Neuronal stem cell (in vitro differentiated cells): ENCODE measurements at regions not wholly inside any gene's neighbourhood (a gene's known extent, or its start where the extent isn't known, plus 50 kb on each side); places are given as distances from the start of the nearest gene placed in this dataset.
A peak's percentile ranks its signal among the peaks of the same experiment; 100 is the strongest.

Source experiments
- DNase-seq: peaks from one replicate; pipeline ENCODE4 v3.0.0-alpha.2; 2013; ENCODE audit warnings: low spot score
- H2AFZ ChIP-seq: one replicate; pipeline ENCODE4 v1.6.1; 2013; ENCODE audit warnings: mild to moderate bottlenecking, low read length, inconsistent platforms
- H2AK5ac ChIP-seq: 2 replicates; pipeline ENCODE4 v1.6.1; 2013; ENCODE audit warnings: low read depth, mild to moderate bottlenecking, inconsistent platforms, low read length, moderate library complexity, mixed read lengths
- H2BK120ac ChIP-seq: 2 replicates; pipeline ENCODE4 v1.6.1; 2013; ENCODE audit warnings: low read depth, mild to moderate bottlenecking, inconsistent platforms, low read length, moderate library complexity, mixed read lengths
- H2BK12ac ChIP-seq: one replicate; pipeline ENCODE4 v1.6.1; 2013; ENCODE audit warnings: low read length, inconsistent platforms
- H2BK15ac ChIP-seq: 2 replicates; pipeline ENCODE4 v1.6.1; 2013; ENCODE audit warnings: mild to moderate bottlenecking, low read length, inconsistent platforms, mixed read lengths
- H2BK5ac ChIP-seq: one replicate; pipeline ENCODE4 v1.6.1; 2013; ENCODE audit warnings: inconsistent platforms, mild to moderate bottlenecking, low read length, moderate library complexity
- H3K14ac ChIP-seq: one replicate; pipeline ENCODE4 v1.6.1; 2013; ENCODE audit warnings: low read length, inconsistent platforms
- H3K18ac ChIP-seq: 2 replicates; pipeline ENCODE4 v1.6.1; 2013; ENCODE audit warnings: low read length, inconsistent platforms
- H3K23ac ChIP-seq: 2 replicates; pipeline ENCODE4 v1.6.1; 2013; ENCODE audit warnings: low read depth, mild to moderate bottlenecking, mixed read lengths, low read length, inconsistent platforms; ENCODE audit not compliant: poor library complexity
- H3K27ac ChIP-seq: replicated peaks from 3 replicates; pipeline ENCODE4 v1.5.1; 2013; ENCODE audit warnings: low read length, inconsistent platforms
- H3K27me3 ChIP-seq, 3 experiments: 2 replicates each; pipeline ENCODE4 v1.6.1; 2013; ENCODE audit warnings: low read length in 3 of 3, mild to moderate bottlenecking in 2 of 3, inconsistent platforms in 1 of 3, low read depth in 1 of 3, mixed read lengths in 1 of 3, moderate library complexity in 1 of 3; ENCODE audit not compliant: control insufficient read depth in 3 of 3, insufficient read depth in 3 of 3
- H3K36me3 ChIP-seq, 2 donors: replicated peaks in 1 of 2; 2 replicates each; pipeline ENCODE4 v1.6.1; 2013; ENCODE audit warnings: low read length in 2 of 2; ENCODE audit not compliant: control insufficient read depth in 2 of 2, insufficient read depth in 2 of 2
- H3K4ac ChIP-seq: 2 replicates; pipeline ENCODE4 v1.6.1; 2013; ENCODE audit warnings: inconsistent platforms, mild to moderate bottlenecking, low read length, moderate library complexity
- H3K4me1 ChIP-seq, 2 donors: 1 replicate in 1 of 2; 2 replicates in 1 of 2; pipeline ENCODE4 v1.6.1; 2013; ENCODE audit warnings: low read length in 2 of 2, low read depth in 1 of 2; ENCODE audit not compliant: control insufficient read depth in 2 of 2, insufficient read depth in 1 of 2
- H3K4me2 ChIP-seq: one replicate; pipeline ENCODE4 v1.6.1; 2013; ENCODE audit warnings: mild to moderate bottlenecking, low read length, inconsistent platforms; ENCODE audit not compliant: insufficient read depth, poor library complexity, severe bottlenecking
- H3K4me3 ChIP-seq, 2 donors: 2 replicates each; pipeline ENCODE4 v1.5.1; 2013; ENCODE audit warnings: low read length in 2 of 2, mild to moderate bottlenecking in 2 of 2, inconsistent platforms in 1 of 2, moderate library complexity in 1 of 2
- H3K79me1 ChIP-seq: one replicate; pipeline ENCODE4 v1.6.1; 2013; ENCODE audit warnings: low read depth, mild to moderate bottlenecking, inconsistent platforms, low read length, moderate library complexity
- H3K9ac ChIP-seq: one replicate; pipeline ENCODE4 v1.6.1; 2013; ENCODE audit warnings: mild to moderate bottlenecking, low read depth, low read length, inconsistent platforms; ENCODE audit not compliant: poor library complexity
- H3K9me3 ChIP-seq, 2 donors: replicated peaks in 1 of 2; 2 replicates each; pipeline versions ENCODE3 to v1.6.1; 2013; ENCODE audit warnings: low read length in 2 of 2, mild to moderate bottlenecking in 2 of 2, inconsistent platforms in 1 of 2, low read depth in 1 of 2, mixed read lengths in 1 of 2, moderate library complexity in 1 of 2; ENCODE audit not compliant: control insufficient read depth in 2 of 2, insufficient read depth in 1 of 2
- H4K8ac ChIP-seq: one replicate; pipeline ENCODE4 v1.6.1; 2013; ENCODE audit warnings: low read depth, mild to moderate bottlenecking, inconsistent platforms, low read length, moderate library complexity
- H4K91ac ChIP-seq: one replicate; pipeline ENCODE4 v1.6.1; 2013; ENCODE audit warnings: low read length, low read depth, mild to moderate bottlenecking, inconsistent platforms; ENCODE audit not compliant: poor library complexity
- WGBS, 2 donors: extraction: QIAGEN DNeasy Blood & Tissue Kit; methylation state at CpG; one replicate each; pipeline ENCODE4 v1.1.7; 2013; ENCODE audit warnings: missing lambda C conversion rate in 2 of 2, mixed read lengths in 1 of 2; ENCODE audit not compliant: insufficient read length in 2 of 2, insufficient replicate concordance in 1 of 2; ENCODE audit errors: extremely low coverage in 2 of 2; 5-methylcytosine and 5-hydroxymethylcytosine counted together

DNA sequence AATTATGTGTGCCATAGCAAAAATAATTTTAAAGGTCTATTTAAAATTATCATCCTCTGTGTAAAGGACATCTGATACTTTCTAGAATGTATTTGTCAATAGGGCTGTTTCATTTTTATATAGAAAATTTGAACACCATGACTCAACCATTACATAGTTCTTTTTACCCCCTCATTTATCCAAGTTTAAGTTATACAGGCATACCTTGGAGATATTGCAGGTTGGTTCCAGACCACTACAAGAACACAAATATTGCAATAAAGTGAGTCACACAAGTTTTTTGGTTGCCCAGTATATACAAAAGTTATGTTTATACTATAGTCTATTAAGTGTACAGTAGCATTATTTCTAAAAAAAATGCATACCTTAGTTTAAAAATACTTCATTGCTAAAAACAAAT is 130.4 kb downstream of the MSL3 start:
- no peak overlapping the region for H3K4me3 ChIP-seq
- H3K4me1 ChIP-seq = no peaks in the 10 kb centered on the region
- H2AK5ac ChIP-seq = no peak overlapping the region
- no peak overlapping the region for H2BK5ac ChIP-seq
- no peaks in the 10 kb centered on the region for H3K36me3 ChIP-seq
- no peak overlapping the region for H4K8ac ChIP-seq
- no peak overlapping the region for H3K27ac ChIP-seq
- H3K4ac ChIP-seq = no peak overlapping the region
- DNase-seq = no peak
- H2AFZ ChIP-seq = no peak overlapping the region
- no peaks in the 10 kb centered on the region for H3K79me1 ChIP-seq
- no peak overlapping the region for H3K23ac ChIP-seq
- H3K27me3 ChIP-seq = no peaks in the 10 kb centered on the region
- no peak overlapping the region for H2BK120ac ChIP-seq
- H3K14ac ChIP-seq = no peak overlapping the region
- no peak overlapping the region for H4K91ac ChIP-seq
- H3K9me3 ChIP-seq = no peaks in the 10 kb centered on the region
- no peak overlapping the region for H3K9ac ChIP-seq
- H3K4me2 ChIP-seq = no peak overlapping the region
- H2BK12ac ChIP-seq = no peak overlapping the region
- no peak overlapping the region for H3K18ac ChIP-seq
- no peak overlapping the region for H2BK15ac ChIP-seq

DNA sequence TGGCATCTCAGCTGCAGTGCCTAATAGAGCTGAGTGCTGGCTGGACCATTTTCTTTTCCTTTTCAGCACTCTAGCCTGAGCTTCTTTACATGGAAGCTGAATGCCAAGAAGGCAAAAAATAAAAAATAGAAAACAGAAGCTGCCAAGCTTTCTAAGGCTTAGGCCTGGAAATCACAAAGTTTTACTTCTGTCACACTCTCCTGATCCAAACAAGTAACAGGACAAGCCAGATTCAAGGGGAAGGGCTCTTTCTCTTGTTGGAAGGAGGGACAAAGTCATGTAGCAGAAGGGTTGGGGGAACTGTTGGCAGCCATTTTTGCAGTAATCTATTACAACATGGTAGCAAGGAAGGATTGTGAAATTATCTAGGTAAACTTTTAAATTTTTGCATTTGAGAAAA is 131.8 kb downstream of the MSL3 start:
- Histone ChIP-seq H2BK12ac (no peak overlapping the region), H3K23ac (no peak overlapping the region), H2AFZ (no peak overlapping the region), H3K4me1 (no peaks in the 10 kb centered on the region), H2BK15ac (no peak overlapping the region), H3K27ac (no peak overlapping the region), H3K4ac (no peak overlapping the region), H2AK5ac (no peak overlapping the region), H3K4me3 (no peak overlapping the region), H2BK5ac (no peak overlapping the region), H3K9me3 (no peaks in the 10 kb centered on the region), H4K91ac (no peak overlapping the region), H3K9ac (no peak overlapping the region), H3K79me1 (no peaks in the 10 kb centered on the region), H3K18ac (no peak overlapping the region), H3K14ac (no peak overlapping the region), H3K36me3 (no peaks in the 10 kb centered on the region), H4K8ac (no peak overlapping the region), H3K27me3 (no peaks in the 10 kb centered on the region), H2BK120ac (no peak overlapping the region), H3K4me2 (no peak overlapping the region)
- DNase-seq = no peak

- Histone ChIP-seq H4K8ac (no peak overlapping the region), H3K27me3 (no peaks in the 10 kb centered on the region), H3K18ac (no peak overlapping the region), H2AFZ (no peak overlapping the region), H3K9me3 (no peaks in the 10 kb centered on the region), H2BK15ac (no peak overlapping the region), H2BK5ac (no peak overlapping the region), H2AK5ac (no peak overlapping the region), H3K4ac (no peak overlapping the region), H3K4me2 (no peak overlapping the region), H3K36me3 (no peaks in the 10 kb centered on the region), H3K79me1 (no peaks in the 10 kb centered on the region), H2BK120ac (no peak overlapping the region), H3K4me3 (no peak overlapping the region), H3K9ac (no peak overlapping the region), H3K4me1 (no peaks in the 10 kb centered on the region), H3K27ac (no peak overlapping the region), H2BK12ac (no peak overlapping the region), H3K23ac (no peak overlapping the region), H3K14ac (peak overlapping the region; percentile 47), H4K91ac (no peak overlapping the region)
- no peak for DNase-seq
- no CpG with 5 or more reads among the region's 6 CpGs for WGBS, 2 donors
These were observed 132.9 kb downstream of the MSL3 start for GRCh38 chrX:11890836-11891514.

DNA sequence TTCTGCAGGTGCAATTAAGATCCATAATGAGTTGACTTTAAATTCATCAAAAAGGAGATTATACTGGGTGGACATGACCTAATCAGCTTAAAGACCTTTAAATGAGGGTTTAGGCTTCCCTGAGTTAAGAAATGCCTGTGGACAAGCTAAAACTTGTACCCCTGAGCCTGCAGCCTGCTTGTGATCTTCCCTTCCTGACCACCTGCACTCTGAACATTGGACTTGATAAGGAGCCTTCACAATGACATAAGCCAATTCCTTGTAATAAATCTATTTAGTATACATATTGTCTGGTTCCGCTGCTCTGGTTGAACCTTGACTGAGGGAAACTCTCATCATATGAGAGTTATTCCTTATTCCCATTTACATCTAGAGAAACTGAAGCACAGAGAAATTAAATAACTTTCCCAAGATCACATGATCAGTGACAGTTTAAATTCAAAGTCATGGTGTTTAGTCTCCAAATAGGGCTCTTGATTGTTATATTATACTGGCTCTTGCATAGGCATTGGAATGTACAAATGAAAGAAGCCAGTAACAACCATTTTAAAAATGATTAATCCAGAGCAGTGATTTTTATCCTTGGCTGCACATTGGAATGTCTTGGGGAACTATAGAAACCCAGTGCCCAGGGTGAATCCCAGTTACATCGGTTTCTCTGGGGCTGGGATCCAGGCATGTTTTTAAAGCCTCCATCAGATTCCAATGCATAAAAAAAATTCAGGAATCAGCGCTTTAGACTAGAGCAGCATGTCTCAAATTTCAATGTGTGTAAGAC is 136.1 kb downstream of the MSL3 start:
- Histone ChIP-seq H3K4me1 (no peaks in the 10 kb centered on the region), H4K8ac (no peak overlapping the region), H3K36me3 (no peaks in the 10 kb centered on the region), H3K23ac (no peak overlapping the region), H3K9ac (no peak overlapping the region), H3K4ac (no peak overlapping the region), H3K14ac (no peak overlapping the region), H3K4me3 (no peak overlapping the region), H3K27ac (no peak overlapping the region), H2AFZ (no peak overlapping the region), H2BK5ac (no peak overlapping the region), H2BK15ac (no peak overlapping the region), H3K18ac (no peak overlapping the region), H2BK12ac (no peak overlapping the region), H3K4me2 (no peak overlapping the region), H3K27me3 (no peaks in the 10 kb centered on the region), H2BK120ac (no peak overlapping the region), H3K9me3 (no peaks in the 10 kb centered on the region), H2AK5ac (no peak overlapping the region), H3K79me1 (no peaks in the 10 kb centered on the region), H4K91ac (no peak overlapping the region)
- WGBS, 2 donors = no CpG with 5 or more reads among the region's 3 CpGs
- no peak for DNase-seq
